HCT116 (cell line): ENCODE measurements at regions not wholly inside any gene's neighbourhood (a gene's known extent, or its start where the extent isn't known, plus 50 kb on each side); places are given as distances from the start of the nearest gene placed in this dataset.

Experiments
- ATAC-seq: fragments of 200-7000 bp; cut with Tn5 transposase; 2 replicates; pipeline ENCODE4 v1.9.1; 2020; ENCODE audit warnings: mild to moderate bottlenecking, moderate library complexity
- BruUV-seq: library from RNA; stranded (reverse); fragments of 400-500 nt; replicated peaks from 2 replicates; lab custom pipeline; 2021; lab: Mats Ljungman, UMichigan
- CTCF ChIA-PET: fragments of 300-600 bp; sonication (Branson Sonifier 250); formaldehyde crosslinking; loops from one replicate; lab custom pipeline; 2021; ENCODE audit warnings: antibody characterized with exemption; lab: Charles Lee
- POLR2A ChIA-PET: fragments of 300-600, 350-600 bp; sonication (Branson Sonifier 250); formaldehyde crosslinking; loops from one replicate; lab custom pipeline; 2021; ENCODE audit warnings: antibody characterized with exemption; lab: Charles Lee
- RAD21 ChIA-PET, 2 experiments: fragments of 300-600 bp; sonication (Branson Sonifier 250); formaldehyde crosslinking; loops; one replicate each; lab custom pipeline; 2023; ENCODE audit warnings: low total read pairs in 2 of 2; ENCODE audit not compliant: uncharacterized antibody in 2 of 2, unreplicated experiment in 2 of 2, low non-redundant PET in 1 of 2; lab: Charles Lee
- DNase-seq: peaks from one replicate; pipeline ENCODE4 v3.0.0-alpha.2; 2010; ENCODE audit warnings: low read depth, low spot score
- H2AFZ ChIP-seq: fragments of 200-600 bp; shearing (Covaris generic), sonication (generic); 2 replicates; pipeline ENCODE4 v1.6.1; 2017; ENCODE audit warnings: low read depth, mixed run types, mixed read lengths, antibody characterized with exemption, low read length; ENCODE audit not compliant: poor library complexity, severe bottlenecking
- H3K27ac ChIP-seq: 2 replicates; pipeline ENCODE4 v1.5.1; 2012; ENCODE audit warnings: low read depth, low read length
- H3K27me3 ChIP-seq: fragments of 200-600 bp; sonication (generic); 2 replicates; pipeline ENCODE4 v1.6.1; 2016; ENCODE audit warnings: mixed run types, low read length, mixed read lengths; ENCODE audit not compliant: insufficient read depth
- H3K36me3 ChIP-seq, 2 experiments: fragments of 200-500 bp in 1 of 2; fragments of 200-600 bp in 1 of 2; sonication (Bioruptor generic) in 1 of 2; sonication (generic) in 1 of 2; 2 replicates each; pipeline versions ENCODE4 v1.5.1 to v1.6.1; 2014 to 2016; ENCODE audit warnings: low read length in 2 of 2, inconsistent platforms in 1 of 2, mixed read lengths in 1 of 2, mixed run types in 1 of 2; ENCODE audit not compliant: insufficient read depth in 2 of 2, control insufficient read depth in 1 of 2
- H3K4me1 ChIP-seq, 2 experiments: fragments of 200-600 bp in 1 of 2; sonication (generic) in 1 of 2; 2 replicates each; pipeline versions ENCODE4 v1.5.1 to v1.6.1; 2012 to 2017; ENCODE audit warnings: low read length in 2 of 2, inconsistent platforms in 1 of 2, mild to moderate bottlenecking in 1 of 2, mixed read lengths in 1 of 2, mixed run types in 1 of 2, moderate library complexity in 1 of 2; ENCODE audit not compliant: insufficient read depth in 2 of 2, control insufficient read depth in 1 of 2
- H3K4me2 ChIP-seq: fragments of 200-600 bp; sonication (generic); 2 replicates; pipeline ENCODE4 v1.6.1; 2017; ENCODE audit warnings: mixed run types, low read length, mixed read lengths
- H3K4me3 ChIP-seq, 2 experiments: fragments of 200-600 bp in 1 of 2; sonication (generic) in 1 of 2; replicated peaks in 1 of 2; 2 replicates each; pipeline ENCODE4 v1.5.1; 2011 to 2016; ENCODE audit warnings: low read length in 2 of 2, control low read depth in 1 of 2, low read depth in 1 of 2, mild to moderate bottlenecking in 1 of 2, mixed read lengths in 1 of 2, mixed run types in 1 of 2
- H3K79me2 ChIP-seq: fragments of 200-600 bp; sonication (generic); 2 replicates; pipeline ENCODE4 v1.6.1; 2017; ENCODE audit warnings: mild to moderate bottlenecking, mixed run types, low read length, moderate library complexity, mixed read lengths; ENCODE audit not compliant: insufficient read depth
- H3K9ac ChIP-seq: fragments of 200-600 bp; sonication (generic); 2 replicates; pipeline ENCODE4 v1.6.1; 2016; ENCODE audit warnings: low read length, mixed read lengths
- H3K9me2 ChIP-seq: fragments of 200-600 bp; sonication (generic), shearing (Covaris generic); 2 replicates; pipeline ENCODE4 v1.6.1; 2017; ENCODE audit warnings: mixed run types, mild to moderate bottlenecking, moderate library complexity; ENCODE audit not compliant: insufficient read depth
- H3K9me3 ChIP-seq, 2 experiments: fragments of 200-500 bp in 1 of 2; fragments of 200-600 bp in 1 of 2; sonication (Bioruptor generic) in 1 of 2; sonication (generic) in 1 of 2; 2 replicates each; pipeline ENCODE4 v1.6.1; 2014 to 2017; ENCODE audit warnings: low read length in 2 of 2, mixed read lengths in 2 of 2, inconsistent platforms in 1 of 2, low read depth in 1 of 2, mild to moderate bottlenecking in 1 of 2, mixed run types in 1 of 2, moderate library complexity in 1 of 2; ENCODE audit not compliant: control insufficient read depth in 1 of 2, insufficient read depth in 1 of 2
- H4K20me1 ChIP-seq: fragments of 200-600 bp; sonication (generic), shearing (Covaris generic); 2 replicates; pipeline ENCODE4 v1.6.1; 2017; ENCODE audit warnings: mixed run types, mild to moderate bottlenecking, moderate library complexity; ENCODE audit not compliant: insufficient read depth
- CBX3 ChIP-seq: IDR thresholded peaks from 2 replicates; pipeline ENCODE4 v1.6.1; 2012; ENCODE audit warnings: low read depth
- EGR1 ChIP-seq: IDR thresholded peaks from 2 replicates; pipeline ENCODE4 v1.6.1; 2012; ENCODE audit warnings: low read depth
- ELF1 ChIP-seq: IDR thresholded peaks from 2 replicates; pipeline ENCODE4 v1.6.1; 2012; ENCODE audit warnings: low read depth, borderline replicate concordance
- EZH2 ChIP-seq: fragments of 200-600 bp; sonication (generic); IDR thresholded peaks from 2 replicates; pipeline ENCODE4 v1.6.1; 2017; ENCODE audit warnings: antibody characterized with exemption, mixed run types
- FOSL1 ChIP-seq: IDR thresholded peaks from 2 replicates; pipeline ENCODE4 v1.6.1; 2012; ENCODE audit warnings: low read depth
- POLR2A ChIP-seq: IDR thresholded peaks from 2 replicates; pipeline ENCODE4 v1.7.0; 2011; ENCODE audit warnings: borderline replicate concordance; ENCODE audit not compliant: insufficient read depth, insufficient read length; ENCODE audit errors: extremely low read depth
- POLR2AphosphoS5 ChIP-seq: IDR thresholded peaks from 2 replicates; pipeline ENCODE4 v1.6.1; 2011; ENCODE audit warnings: mild to moderate bottlenecking, low read depth, low read length, moderate library complexity
- RAD21 ChIP-seq: IDR thresholded peaks from 2 replicates; pipeline ENCODE4 v1.6.1; 2012; ENCODE audit warnings: low read depth, mild to moderate bottlenecking
- SIN3A ChIP-seq: IDR thresholded peaks from 2 replicates; pipeline ENCODE4 v1.6.1; 2012; ENCODE audit warnings: low read depth
- SRF ChIP-seq: IDR thresholded peaks from 2 replicates; pipeline ENCODE4 v1.6.1; 2012; ENCODE audit warnings: low read depth
- YY1 ChIP-seq: IDR thresholded peaks from 2 replicates; pipeline ENCODE4 v1.6.1; 2011; ENCODE audit warnings: low read length, low read depth, moderate library complexity, mild to moderate bottlenecking; ENCODE audit not compliant: insufficient replicate concordance; ENCODE audit errors: extremely low read depth
- ZFX ChIP-seq: fragments of 450-650 bp; IDR thresholded peaks from 2 replicates; pipeline ENCODE4 v1.6.1; 2017
- ZNF274 ChIP-seq: fragments of 200-500 bp; sonication (Bioruptor generic); IDR thresholded peaks from 2 replicates; pipeline ENCODE4 v1.6.1; 2014; ENCODE audit warnings: mild to moderate bottlenecking, low read depth, low read length, inconsistent platforms
- intact Hi-C: fragments of 100-400 bp; cut with micrococcal nuclease; formaldehyde crosslinking; loops from 2 replicates; pipeline ENCODE4 v1.10.0; 2022
- TF ChIP-seq, protein P1 (sequence below): IDR thresholded peaks from 2 replicates; pipeline ENCODE4 v1.6.1; 2012
- TF ChIP-seq, protein P2 (sequence below): IDR thresholded peaks from 2 replicates; pipeline ENCODE4 v1.6.1; 2012
- TF ChIP-seq, protein P3 (sequence below): IDR thresholded peaks from 2 replicates; pipeline ENCODE4 v1.6.1; 2011; ENCODE audit warnings: mild to moderate bottlenecking, low read length, moderate library complexity; ENCODE audit not compliant: insufficient replicate concordance; ENCODE audit errors: extremely low read depth
- TF ChIP-seq, protein P4 (sequence below): IDR thresholded peaks from 2 replicates; pipeline ENCODE4 v1.6.1; 2012; ENCODE audit warnings: low read depth

DNA sequence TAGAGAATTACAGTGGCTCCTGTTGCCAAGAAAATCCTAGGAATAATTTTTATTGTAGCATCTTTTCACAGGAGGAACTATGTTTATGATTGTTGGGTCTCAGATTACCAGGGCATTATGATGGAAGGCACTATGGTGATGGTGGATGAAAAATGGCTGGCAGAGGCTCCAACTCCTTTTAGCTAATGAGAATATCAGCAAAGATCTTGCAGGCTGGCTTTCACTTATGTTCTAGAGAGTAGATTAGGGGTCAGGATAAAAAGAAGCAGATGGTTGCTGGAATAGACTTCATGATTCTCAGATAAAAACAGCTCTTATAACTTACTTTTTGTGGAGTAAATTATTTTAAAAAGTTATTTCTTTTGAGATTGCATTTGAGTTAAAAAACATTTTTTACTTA, 501.9 kb downstream of the TRHDE start:
- Histone ChIP-seq H3K27ac (no peak overlapping the region), H3K4me3 (no peak overlapping the region), H4K20me1 (no peaks in the 10 kb centered on the region), H3K4me1 (no peaks in the 10 kb centered on the region), H3K4me2 (no peak overlapping the region), H3K79me2 (no peaks in the 10 kb centered on the region), H3K9me3 (no peaks in the 10 kb centered on the region), H3K27me3 (no peaks in the 10 kb centered on the region), H3K9me2 (no peaks in the 10 kb centered on the region; the same call in 1 of the 2 replicates), H2AFZ (no peak overlapping the region), H3K36me3 (no peaks in the 10 kb centered on the region), H3K9ac (no peak overlapping the region)
- ChIA-PET RAD21 (no interaction called here), POLR2A (no interaction called here), CTCF (no interaction called here)
- no peak for TF ChIP-seq ZFX
- DNase-seq (no peak), ATAC-seq (no peak)
- intact Hi-C loops, result no loop called here
- no TSS peak for BruUV-seq

DNA sequence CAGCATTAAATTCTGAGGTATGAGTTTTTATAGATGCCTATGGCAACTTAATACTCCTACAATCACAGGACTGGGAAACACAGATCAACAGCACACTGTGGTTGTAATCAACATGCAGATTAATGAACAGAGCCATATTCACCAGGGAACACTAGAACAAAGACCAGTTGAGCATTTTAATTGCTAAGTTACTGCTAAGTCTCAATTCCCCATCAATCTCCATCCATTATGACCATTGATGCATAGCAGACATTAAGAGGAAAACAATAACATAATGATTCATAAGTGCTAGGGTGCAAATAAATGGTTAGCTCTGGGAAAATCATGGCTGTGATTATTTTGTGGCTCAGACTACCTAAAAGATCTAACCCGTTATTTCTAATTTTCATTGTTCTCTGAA, 505.6 kb downstream of the TRHDE start:
- Histone ChIP-seq H3K4me2 (no peak overlapping the region), H3K27me3 (no peaks in the 10 kb centered on the region), H3K4me1 (no peaks in the 10 kb centered on the region), H3K79me2 (no peaks in the 10 kb centered on the region), H2AFZ (no peak overlapping the region), H4K20me1 (no peaks in the 10 kb centered on the region), H3K4me3 (no peak overlapping the region), H3K36me3 (no peaks in the 10 kb centered on the region), H3K27ac (no peak overlapping the region), H3K9ac (no peak overlapping the region), H3K9me3 (no peaks in the 10 kb centered on the region), H3K9me2 (no peaks in the 10 kb centered on the region; the same call in 1 of the 2 replicates)
- ChIA-PET CTCF (no interaction called here), RAD21 (no interaction called here), POLR2A (no interaction called here)
- DNase-seq, result no peak
- ATAC-seq, result no peak
- intact Hi-C loops, result no loop called here
- no TSS peak for BruUV-seq
- TF ChIP-seq ZFX (no peak), EGR1 (no peak), ZNF274 (no peak), POLR2AphosphoS5 (no peak), EZH2 (no peak), POLR2A (no peak), YY1 (no peak), FOSL1 (no peak), RAD21 (no peak), SIN3A (no peak), ELF1 (no peak), CBX3 (no peak), SRF (no peak)
- TF ChIP-seq, protein P1, sequence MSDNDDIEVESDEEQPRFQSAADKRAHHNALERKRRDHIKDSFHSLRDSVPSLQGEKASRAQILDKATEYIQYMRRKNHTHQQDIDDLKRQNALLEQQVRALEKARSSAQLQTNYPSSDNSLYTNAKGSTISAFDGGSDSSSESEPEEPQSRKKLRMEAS, result no peak
- TF ChIP-seq, protein P2, sequence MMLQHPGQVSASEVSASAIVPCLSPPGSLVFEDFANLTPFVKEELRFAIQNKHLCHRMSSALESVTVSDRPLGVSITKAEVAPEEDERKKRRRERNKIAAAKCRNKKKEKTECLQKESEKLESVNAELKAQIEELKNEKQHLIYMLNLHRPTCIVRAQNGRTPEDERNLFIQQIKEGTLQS, result no peak
- TF ChIP-seq, protein P3, sequence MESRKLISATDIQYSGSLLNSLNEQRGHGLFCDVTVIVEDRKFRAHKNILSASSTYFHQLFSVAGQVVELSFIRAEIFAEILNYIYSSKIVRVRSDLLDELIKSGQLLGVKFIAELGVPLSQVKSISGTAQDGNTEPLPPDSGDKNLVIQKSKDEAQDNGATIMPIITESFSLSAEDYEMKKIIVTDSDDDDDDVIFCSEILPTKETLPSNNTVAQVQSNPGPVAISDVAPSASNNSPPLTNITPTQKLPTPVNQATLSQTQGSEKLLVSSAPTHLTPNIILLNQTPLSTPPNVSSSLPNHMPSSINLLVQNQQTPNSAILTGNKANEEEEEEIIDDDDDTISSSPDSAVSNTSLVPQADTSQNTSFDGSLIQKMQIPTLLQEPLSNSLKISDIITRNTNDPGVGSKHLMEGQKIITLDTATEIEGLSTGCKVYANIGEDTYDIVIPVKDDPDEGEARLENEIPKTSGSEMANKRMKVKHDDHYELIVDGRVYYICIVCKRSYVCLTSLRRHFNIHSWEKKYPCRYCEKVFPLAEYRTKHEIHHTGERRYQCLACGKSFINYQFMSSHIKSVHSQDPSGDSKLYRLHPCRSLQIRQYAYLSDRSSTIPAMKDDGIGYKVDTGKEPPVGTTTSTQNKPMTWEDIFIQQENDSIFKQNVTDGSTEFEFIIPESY, result no peak
- TF ChIP-seq, protein P4, sequence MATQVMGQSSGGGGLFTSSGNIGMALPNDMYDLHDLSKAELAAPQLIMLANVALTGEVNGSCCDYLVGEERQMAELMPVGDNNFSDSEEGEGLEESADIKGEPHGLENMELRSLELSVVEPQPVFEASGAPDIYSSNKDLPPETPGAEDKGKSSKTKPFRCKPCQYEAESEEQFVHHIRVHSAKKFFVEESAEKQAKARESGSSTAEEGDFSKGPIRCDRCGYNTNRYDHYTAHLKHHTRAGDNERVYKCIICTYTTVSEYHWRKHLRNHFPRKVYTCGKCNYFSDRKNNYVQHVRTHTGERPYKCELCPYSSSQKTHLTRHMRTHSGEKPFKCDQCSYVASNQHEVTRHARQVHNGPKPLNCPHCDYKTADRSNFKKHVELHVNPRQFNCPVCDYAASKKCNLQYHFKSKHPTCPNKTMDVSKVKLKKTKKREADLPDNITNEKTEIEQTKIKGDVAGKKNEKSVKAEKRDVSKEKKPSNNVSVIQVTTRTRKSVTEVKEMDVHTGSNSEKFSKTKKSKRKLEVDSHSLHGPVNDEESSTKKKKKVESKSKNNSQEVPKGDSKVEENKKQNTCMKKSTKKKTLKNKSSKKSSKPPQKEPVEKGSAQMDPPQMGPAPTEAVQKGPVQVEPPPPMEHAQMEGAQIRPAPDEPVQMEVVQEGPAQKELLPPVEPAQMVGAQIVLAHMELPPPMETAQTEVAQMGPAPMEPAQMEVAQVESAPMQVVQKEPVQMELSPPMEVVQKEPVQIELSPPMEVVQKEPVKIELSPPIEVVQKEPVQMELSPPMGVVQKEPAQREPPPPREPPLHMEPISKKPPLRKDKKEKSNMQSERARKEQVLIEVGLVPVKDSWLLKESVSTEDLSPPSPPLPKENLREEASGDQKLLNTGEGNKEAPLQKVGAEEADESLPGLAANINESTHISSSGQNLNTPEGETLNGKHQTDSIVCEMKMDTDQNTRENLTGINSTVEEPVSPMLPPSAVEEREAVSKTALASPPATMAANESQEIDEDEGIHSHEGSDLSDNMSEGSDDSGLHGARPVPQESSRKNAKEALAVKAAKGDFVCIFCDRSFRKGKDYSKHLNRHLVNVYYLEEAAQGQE, result no peak
